HepG2 (cell line): ENCODE measurements at regions not wholly inside any gene's neighbourhood (a gene's known extent, or its start where the extent isn't known, plus 50 kb on each side); places are given as distances from the start of the nearest gene placed in this dataset.

Experiments used
- AKNA ChIP-seq: sonication (generic); formaldehyde crosslinking; IDR thresholded peaks from 2 replicates; pipeline ENCODE4 v1.4.0; 2020; ENCODE audit warnings: missing genetic modification reagents, borderline replicate concordance
- CERS6 ChIP-seq: sonication (generic); formaldehyde crosslinking; IDR thresholded peaks from 2 replicates; pipeline ENCODE4 v1.5.0; 2020; ENCODE audit warnings: missing genetic modification reagents
- DPF2 ChIP-seq: sonication (generic); formaldehyde crosslinking; IDR thresholded peaks from 2 replicates; pipeline ENCODE4 v1.4.0; 2020; ENCODE audit warnings: mild to moderate bottlenecking, low read depth, missing genetic modification reagents, borderline replicate concordance
- GRHL1 ChIP-seq: sonication (generic); formaldehyde crosslinking; conservative IDR thresholded peaks from 2 replicates; pipeline ENCODE4 v1.8.0; 2022; ENCODE audit warnings: missing genetic modification reagents
- JUND ChIP-seq: sonication (generic); formaldehyde crosslinking; IDR thresholded peaks from 2 replicates; pipeline ENCODE4 v1.8.0; 2022; ENCODE audit warnings: mild to moderate bottlenecking, missing genetic modification reagents
- MXD1 ChIP-seq: sonication (generic); formaldehyde crosslinking; IDR thresholded peaks from 2 replicates; pipeline ENCODE4 v1.4.0; 2020; ENCODE audit warnings: mild to moderate bottlenecking, missing genetic modification reagents
- RCOR2 ChIP-seq: IDR thresholded peaks from 2 replicates; pipeline ENCODE4 v1.6.1; 2016; ENCODE audit warnings: missing biosample characterization, missing genetic modification reagents
- RFX3 ChIP-seq: IDR thresholded peaks from 2 replicates; pipeline ENCODE4 v1.6.1; 2016; ENCODE audit warnings: missing biosample characterization, missing genetic modification reagents
- TGIF2 ChIP-seq: IDR thresholded peaks from 2 replicates; pipeline ENCODE4 v1.6.1; 2016; ENCODE audit warnings: control low read depth, missing compliant biosample characterization
- ZNF513 ChIP-seq: sonication (generic); formaldehyde crosslinking; conservative IDR thresholded peaks from 2 replicates; pipeline ENCODE4 v1.5.0; 2020; ENCODE audit warnings: missing genetic modification reagents
- ZNF713 ChIP-seq: sonication (generic); formaldehyde crosslinking; IDR thresholded peaks from 2 replicates; pipeline ENCODE4 v1.4.0; 2020; ENCODE audit warnings: mild to moderate bottlenecking, missing genetic modification reagents

GRCh38 chr1:5623399-5623798, 368.8 kb downstream of the NPHP4 start (continued):
- TF ChIP-seq AKNA (CRISPR knock-in tag) (no peak), RCOR2 (CRISPR knock-in tag) (no peak), RFX3 (CRISPR knock-in tag) (no peak), DPF2 (CRISPR knock-in tag) (no peak), CERS6 (CRISPR knock-in tag) (no peak), ZNF513 (CRISPR knock-in tag) (no peak), GRHL1 (CRISPR knock-in tag) (no peak), ZNF713 (CRISPR knock-in tag) (no peak), MXD1 (CRISPR knock-in tag) (no peak), TGIF2 (CRISPR knock-in tag) (no peak), JUND (no peak)
